Activated CD4-positive, alpha-beta T cell treated with anti-CD3 and anti-CD28 coated beads, Interleukin-10, Interleukin-2, amounts not matched to agents 100 ng/mL and 50 ng/mL, durations not matched to agents 16 hours and 8 hours (primary cell): ENCODE measurements at regions not wholly inside any gene's neighbourhood (a gene's known extent, or its start where the extent isn't known, plus 50 kb on each side); places are given as distances from the start of the nearest gene placed in this dataset.

Source experiments
- DNase-seq: peaks from one replicate; pipeline ENCODE4 v3.0.0-alpha.2; 2020

GRCh38 chr11:129324533-129325175 lies 51.0 kb upstream of the BARX2 start:
- DNase-seq = no peak

GRCh38 chr11:129323896-129324502 lies 51.6 kb upstream of the BARX2 start:
- no peak for DNase-seq

- DNase-seq = no peak
These were observed 52.7 kb upstream of the BARX2 start for GRCh38 chr11:129322941-129323340.

- DNase-seq = no peak
These were observed 54.6 kb upstream of the BARX2 start for GRCh38 chr11:129321076-129321475.

GRCh38 chr11:129320494-129320893 lies 55.2 kb upstream of the BARX2 start:
- no peak for DNase-seq

GRCh38 chr11:129319751-129320150 lies 55.9 kb upstream of the BARX2 start:
- no peak for DNase-seq

- DNase-seq = no peak
These were observed 56.4 kb upstream of the BARX2 start for GRCh38 chr11:129319201-129319600.

GRCh38 chr11:129317571-129317970 lies 58.1 kb upstream of the BARX2 start:
- no peak for DNase-seq

GRCh38 chr11:129316781-129317180 lies 58.9 kb upstream of the BARX2 start:
- DNase-seq = no peak

GRCh38 chr11:129315781-129316579 lies 59.7 kb upstream of the BARX2 start:
- DNase-seq = no peak

- DNase-seq = no peak
These were observed 61.3 kb upstream of the BARX2 start for GRCh38 chr11:129314371-129314770.

GRCh38 chr11:129313541-129314297 lies 61.9 kb upstream of the BARX2 start:
- DNase-seq = no peak

- no peak for DNase-seq
These were observed 62.7 kb upstream of the BARX2 start for GRCh38 chr11:129312730-129313503.

GRCh38 chr11:129308241-129308865 lies 67.3 kb upstream of the BARX2 start:
- no peak for DNase-seq

- no peak for DNase-seq
These were observed 68.5 kb upstream of the BARX2 start for GRCh38 chr11:129307162-129307561.

GRCh38 chr11:129302386-129303101 lies 73.1 kb upstream of the BARX2 start:
- DNase-seq = no peak

GRCh38 chr11:129300099-129300498 lies 75.5 kb upstream of the BARX2 start:
- DNase-seq = no peak

- DNase-seq = no peak
These were observed 76.7 kb upstream of the BARX2 start for GRCh38 chr11:129298988-129299387.

GRCh38 chr11:129295746-129296145 lies 79.9 kb upstream of the BARX2 start:
- no peak for DNase-seq

GRCh38 chr11:129292771-129293170 lies 82.9 kb upstream of the BARX2 start:
- no peak for DNase-seq

GRCh38 chr11:129292092-129292491 lies 83.6 kb upstream of the BARX2 start:
- DNase-seq = no peak
